Glomerular endothelial cell (primary cell): ENCODE measurements at regions not wholly inside any gene's neighbourhood (a gene's known extent, or its start where the extent isn't known, plus 50 kb on each side); places are given as distances from the start of the nearest gene placed in this dataset.

Experiments
- DNase-seq: peaks from one replicate; pipeline ENCODE4 v3.0.0-alpha.2; 2011; ENCODE audit warnings: low read depth, low spot score; ENCODE audit errors: extremely low read depth

GRCh38 chr2:133666621-133667020, 98.4 kb upstream of the NCKAP5 start:
- DNase-seq, result no peak

GRCh38 chr2:133667085-133667484, 98.8 kb upstream of the NCKAP5 start:
- DNase-seq, result no peak

GRCh38 chr2:133667968-133668367, 99.7 kb upstream of the NCKAP5 start:
- DNase-seq, result no peak

- no peak for DNase-seq
These were observed 100.3 kb upstream of the NCKAP5 start for GRCh38 chr2:133668547-133668946.

GRCh38 chr2:133673305-133673905, 105.1 kb upstream of the NCKAP5 start:
- DNase-seq, result no peak

GRCh38 chr2:133674066-133674432, 105.8 kb upstream of the NCKAP5 start:
- DNase-seq, result no peak

DNA sequence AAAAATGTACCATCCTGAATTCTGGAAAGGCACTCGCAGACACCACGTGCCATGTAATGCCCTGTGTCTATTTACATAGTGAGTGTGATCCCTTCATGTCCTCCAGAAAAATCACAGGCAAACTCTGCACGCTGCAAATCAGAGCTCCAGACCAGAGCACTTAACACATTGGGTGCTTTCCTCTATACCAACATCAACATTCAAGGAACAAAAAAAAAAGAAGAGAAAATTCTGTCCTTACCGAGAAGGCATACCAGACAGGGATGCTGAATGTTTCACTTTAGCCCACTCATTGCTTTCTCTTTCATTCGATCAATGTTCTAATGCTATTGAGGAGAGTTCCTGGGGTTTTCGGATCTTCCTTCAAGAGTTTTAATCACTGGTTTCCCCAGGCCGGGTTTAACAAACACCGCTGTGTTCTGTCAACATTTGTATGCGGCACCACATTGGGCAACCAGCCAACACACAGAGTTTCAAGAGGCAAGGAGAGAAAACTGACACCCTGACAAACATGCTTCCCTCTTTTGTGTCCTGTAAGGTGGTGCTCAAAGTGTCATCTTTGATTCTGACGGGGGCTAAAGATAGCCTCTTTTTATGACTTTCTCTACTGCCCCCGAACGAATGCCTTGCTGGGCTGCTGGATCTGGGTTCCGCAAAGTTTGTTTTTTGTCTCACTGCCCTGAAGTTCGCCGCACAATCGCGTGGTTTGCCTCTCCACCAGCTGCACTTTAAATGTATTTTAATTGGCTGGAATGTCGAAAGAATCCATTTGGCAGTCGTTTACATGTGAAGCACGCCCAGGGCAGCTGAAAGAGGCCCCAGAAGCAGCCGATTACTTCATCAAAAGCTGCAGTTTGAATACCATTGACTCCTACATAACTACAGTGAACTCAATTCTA, 106.4 kb upstream of the NCKAP5 start:
- DNase-seq, result no peak

DNA sequence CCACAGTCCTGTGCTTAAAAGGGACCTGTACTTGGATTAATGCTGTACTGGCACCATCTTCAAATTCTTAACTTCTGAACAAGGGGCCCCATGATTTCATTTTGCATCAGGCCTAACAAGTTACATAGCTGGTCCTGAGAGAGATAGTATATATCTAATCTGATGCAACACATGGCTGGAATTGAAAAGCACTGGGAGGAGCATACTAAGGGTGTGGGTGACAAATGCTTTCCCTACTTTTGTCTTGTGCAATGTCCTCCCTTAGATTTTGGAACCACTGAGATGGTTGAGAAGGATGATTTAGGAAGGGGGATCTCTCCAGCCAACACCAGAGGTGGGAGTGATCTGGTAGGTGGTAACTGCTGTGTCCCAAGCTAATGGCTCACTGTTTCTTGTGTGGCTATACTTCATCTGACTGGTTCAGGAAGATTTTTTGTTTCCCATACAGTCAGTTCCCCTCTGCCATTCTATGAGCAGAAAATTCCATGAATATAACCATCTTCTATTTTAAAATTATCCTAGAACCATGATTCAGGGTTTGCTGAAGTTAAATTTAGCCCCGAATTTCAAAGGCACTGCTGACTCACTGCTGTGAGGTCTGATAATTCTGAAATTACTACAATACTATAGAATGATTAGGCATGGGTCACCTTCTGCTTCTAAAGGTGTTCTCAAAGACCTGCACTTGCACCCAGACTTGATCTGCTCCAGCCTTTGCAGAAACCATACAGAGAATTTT, 108.3 kb upstream of the NCKAP5 start:
- no peak for DNase-seq

DNA sequence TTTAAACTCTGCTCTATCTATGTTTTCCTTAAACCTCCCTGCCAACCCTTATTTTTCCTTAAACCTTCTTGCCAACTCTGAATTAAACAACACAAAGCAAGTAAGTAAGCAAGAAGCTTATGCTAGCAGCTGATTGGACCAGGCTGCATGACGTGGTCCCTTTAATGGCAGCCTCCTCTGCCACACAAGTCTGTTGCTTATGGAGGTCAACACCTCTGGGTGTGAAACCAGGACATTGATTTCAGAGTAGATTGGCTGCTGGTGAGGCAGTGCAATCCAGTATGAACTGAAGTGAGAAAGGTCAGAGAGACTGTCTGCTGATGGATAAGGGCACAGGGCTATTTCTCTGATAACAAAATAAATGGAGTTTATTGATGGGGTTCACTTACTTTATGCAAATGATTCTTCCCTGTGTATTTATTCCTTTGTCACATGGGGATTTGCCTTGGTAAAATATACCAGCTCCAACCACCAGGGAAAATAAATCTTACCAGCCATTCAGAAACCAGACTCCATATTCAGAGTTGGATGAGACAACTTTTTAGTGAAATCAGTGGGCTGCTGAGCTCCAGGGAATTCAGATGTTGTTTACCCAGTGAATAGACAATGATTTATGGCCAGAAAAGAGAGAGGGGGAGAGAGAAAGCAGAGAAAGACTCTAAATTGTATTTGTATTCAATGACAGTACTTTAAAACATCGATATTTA, 112.2 kb upstream of the NCKAP5 start:
- DNase-seq, result no peak

DNA sequence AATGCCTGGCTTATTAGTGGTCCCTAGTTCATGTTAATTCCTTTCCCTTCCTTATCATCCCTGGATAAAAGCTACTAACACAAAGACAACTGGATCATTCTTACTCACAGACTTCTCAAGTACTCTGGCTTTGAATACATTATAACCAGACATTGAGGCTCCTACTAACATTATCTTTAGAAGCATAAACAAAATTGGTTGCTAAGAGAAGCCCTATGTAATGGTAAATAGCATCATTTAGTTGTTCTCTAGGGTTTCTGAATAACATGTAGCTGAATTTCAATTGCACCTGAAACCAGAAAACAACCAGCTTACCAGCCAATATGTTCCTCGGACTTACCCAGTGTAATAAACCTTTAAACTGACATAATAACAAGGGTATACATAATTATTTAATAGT, 114.1 kb upstream of the NCKAP5 start:
- no peak for DNase-seq

- DNase-seq, result no peak
These were observed 114.6 kb upstream of the NCKAP5 start for GRCh38 chr2:133682906-133683305.

- DNase-seq, result no peak
These were observed 117.5 kb upstream of the NCKAP5 start for GRCh38 chr2:133685636-133686215.

- DNase-seq, result no peak
These were observed 122.5 kb upstream of the NCKAP5 start for GRCh38 chr2:133690780-133691179.

DNA sequence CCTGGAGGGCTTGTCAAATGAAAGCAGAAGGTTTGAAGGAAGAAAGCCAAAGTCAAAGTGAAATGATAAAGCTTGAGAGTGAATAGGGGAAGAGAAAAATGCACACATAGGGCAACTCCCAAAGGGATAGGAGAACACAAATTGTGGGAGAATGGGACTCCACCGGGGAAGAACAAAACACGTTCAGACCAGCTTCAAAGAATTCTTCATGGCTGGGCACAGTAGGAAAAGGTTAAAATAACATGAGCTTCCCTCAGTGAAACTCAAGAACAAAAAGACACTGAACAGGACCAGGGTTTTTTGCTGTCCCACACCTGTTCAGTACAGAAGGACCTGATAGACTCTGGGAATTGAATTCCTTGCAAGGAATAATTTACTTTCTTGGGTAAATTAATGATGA, 123.1 kb upstream of the NCKAP5 start:
- no peak for DNase-seq

GRCh38 chr2:133705287-133705686, 137.0 kb upstream of the NCKAP5 start:
- no peak for DNase-seq

GRCh38 chr2:133710613-133711012, 142.3 kb upstream of the NCKAP5 start:
- DNase-seq, result no peak

- DNase-seq, result no peak
These were observed 142.9 kb upstream of the NCKAP5 start for GRCh38 chr2:133711201-133711600.

- no peak for DNase-seq
These were observed 143.5 kb upstream of the NCKAP5 start for GRCh38 chr2:133711806-133712205.

GRCh38 chr2:133712369-133712768, 144.1 kb upstream of the NCKAP5 start:
- no peak for DNase-seq

DNA sequence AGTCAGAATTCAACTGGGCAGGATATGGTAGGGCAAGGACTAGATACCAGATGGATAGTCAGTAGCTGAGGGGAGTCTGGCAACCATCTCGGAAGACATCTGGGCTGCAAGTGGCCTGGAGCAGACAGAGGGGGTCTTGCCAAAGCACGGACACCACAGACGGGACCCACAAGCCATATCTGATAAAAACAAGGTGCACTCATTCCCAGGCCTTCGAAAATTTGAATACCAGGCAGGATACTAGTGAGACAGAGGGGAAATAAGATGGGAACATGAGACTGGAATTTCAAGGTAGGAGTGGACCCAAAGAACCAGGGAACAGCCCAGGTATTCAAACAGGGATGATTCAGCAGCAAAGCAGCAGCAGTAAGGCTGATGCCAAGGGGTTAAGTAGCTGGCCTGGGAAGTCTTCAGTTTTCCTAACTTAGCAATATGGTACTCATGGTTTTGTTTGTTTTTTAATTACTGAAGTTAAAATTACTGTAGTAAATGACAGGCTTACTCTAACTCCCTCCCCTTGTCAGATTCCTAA, 144.9 kb upstream of the NCKAP5 start:
- no peak for DNase-seq
